ENCODE measurements at regions not wholly inside any gene's neighbourhood (a gene's known extent, or its start where the extent isn't known, plus 50 kb on each side); places are given as distances from the start of the nearest gene placed in this dataset.

- ATAC-seq (ENCODE audit: low FRiP score) = no peak
These were observed 182.9 kb downstream of the HTR7 start for GRCh38 chr10:90674928-90675327.

DNA sequence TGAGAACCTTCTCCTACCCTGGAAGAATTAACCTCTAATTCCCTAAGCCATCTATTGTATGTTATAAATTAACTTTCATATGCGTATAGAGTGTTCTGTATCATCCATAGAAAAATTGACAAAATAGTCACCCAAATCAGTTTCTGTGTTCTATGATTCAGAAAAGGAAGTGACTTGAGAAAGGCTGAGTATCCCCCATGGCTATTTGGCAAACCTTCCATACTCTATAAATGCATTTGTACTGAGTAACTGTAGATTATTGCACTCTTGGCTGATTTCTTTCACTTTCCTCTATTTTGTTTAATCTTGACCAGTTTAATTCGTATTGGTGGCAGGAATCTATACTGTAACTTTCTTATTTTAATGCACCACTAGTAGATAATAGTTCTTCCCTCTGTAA is 182.2 kb downstream of the HTR7 start:
- ATAC-seq (ENCODE audit: low FRiP score) (no peak), DNase-seq (ENCODE audit: low spot score) (no peak)
- TF ChIP-seq, protein P1, sequence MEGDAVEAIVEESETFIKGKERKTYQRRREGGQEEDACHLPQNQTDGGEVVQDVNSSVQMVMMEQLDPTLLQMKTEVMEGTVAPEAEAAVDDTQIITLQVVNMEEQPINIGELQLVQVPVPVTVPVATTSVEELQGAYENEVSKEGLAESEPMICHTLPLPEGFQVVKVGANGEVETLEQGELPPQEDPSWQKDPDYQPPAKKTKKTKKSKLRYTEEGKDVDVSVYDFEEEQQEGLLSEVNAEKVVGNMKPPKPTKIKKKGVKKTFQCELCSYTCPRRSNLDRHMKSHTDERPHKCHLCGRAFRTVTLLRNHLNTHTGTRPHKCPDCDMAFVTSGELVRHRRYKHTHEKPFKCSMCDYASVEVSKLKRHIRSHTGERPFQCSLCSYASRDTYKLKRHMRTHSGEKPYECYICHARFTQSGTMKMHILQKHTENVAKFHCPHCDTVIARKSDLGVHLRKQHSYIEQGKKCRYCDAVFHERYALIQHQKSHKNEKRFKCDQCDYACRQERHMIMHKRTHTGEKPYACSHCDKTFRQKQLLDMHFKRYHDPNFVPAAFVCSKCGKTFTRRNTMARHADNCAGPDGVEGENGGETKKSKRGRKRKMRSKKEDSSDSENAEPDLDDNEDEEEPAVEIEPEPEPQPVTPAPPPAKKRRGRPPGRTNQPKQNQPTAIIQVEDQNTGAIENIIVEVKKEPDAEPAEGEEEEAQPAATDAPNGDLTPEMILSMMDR (IDR thresholded peaks at IDR 0.05) = no peak

More at GRCh38 chr10:90674928-90675327, 182.9 kb downstream of the HTR7 start:
- TF ChIP-seq, protein P1 (IDR thresholded peaks at IDR 0.05) = no peak
- DNase-seq (ENCODE audit: low spot score) = no peak

Data from omental fat pad (tissue), 3 donors.